PFSK-1 (cell line): ENCODE measurements at regions not wholly inside any gene's neighbourhood (a gene's known extent, or its start where the extent isn't known, plus 50 kb on each side); places are given as distances from the start of the nearest gene placed in this dataset.

Experiments
- POLR2AphosphoS5 ChIP-seq: IDR thresholded peaks from 2 replicates; pipeline ENCODE4 v1.6.1; 2012; ENCODE audit warnings: low read depth, mild to moderate bottlenecking, control low read depth, low read length, moderate library complexity
- SIN3A ChIP-seq: IDR thresholded peaks from 2 replicates; pipeline ENCODE4 v1.6.1; 2012; ENCODE audit warnings: mild to moderate bottlenecking, low read length, moderate library complexity, borderline replicate concordance; ENCODE audit not compliant: insufficient read depth
- TAF1 ChIP-seq: IDR thresholded peaks from 2 replicates; pipeline ENCODE4 v1.6.1; 2012; ENCODE audit warnings: low read length, control low read depth, borderline replicate concordance; ENCODE audit not compliant: insufficient read depth

- TF ChIP-seq TAF1 (no peak), SIN3A (no peak), POLR2AphosphoS5 (no peak)
These were observed 509.5 kb downstream of the PLPP3 start for GRCh38 chr1:56069824-56070223.
